ENCODE measurements at regions not wholly inside any gene's neighbourhood (a gene's known extent, or its start where the extent isn't known, plus 50 kb on each side); places are given as distances from the start of the nearest gene placed in this dataset.

DNA sequence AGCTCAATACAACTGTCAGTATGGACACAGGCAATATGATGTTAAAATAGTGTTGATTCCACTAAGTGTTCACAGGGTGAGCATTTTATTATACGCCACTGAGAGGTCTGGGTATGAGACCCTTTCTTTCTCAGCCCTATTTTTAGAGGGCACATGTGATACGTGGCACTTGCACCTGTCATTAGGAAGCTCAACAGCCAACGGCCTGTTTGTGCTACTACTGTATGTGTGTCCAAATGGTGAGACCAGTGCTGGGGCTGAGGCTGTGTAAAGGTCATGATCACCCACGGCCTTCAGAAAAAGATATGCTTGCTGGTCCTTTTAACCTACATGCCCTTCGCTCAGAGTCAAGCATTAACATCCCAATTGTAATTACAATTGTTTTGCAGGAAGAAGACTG is 176.2 kb downstream of the DUSP10 start:
- no peak for DNase-seq
- no peaks in the 10 kb centered on the region for H3K27me3 ChIP-seq
- 60 to 71% (median 69%) methylated on average over 5 of the region's 5 CpGs for WGBS, 3 donors
- no peak for TF ChIP-seq EP300 (IDR thresholded peaks at IDR 0.05)
- no peak for TF ChIP-seq CTCF (IDR thresholded peaks at IDR 0.05)
- no peak for TF ChIP-seq POLR2A (IDR thresholded peaks at IDR 0.05)
- H3K4me3 ChIP-seq = no peak overlapping the region
- H3K36me3 ChIP-seq = no peaks in the 10 kb centered on the region
- no peaks in the 10 kb centered on the region for H3K9me3 ChIP-seq
- no peak overlapping the region for H3K27ac ChIP-seq
- intact Hi-C loops (cut with DNase I) = no loop called here
- H3K4me1 ChIP-seq (ENCODE audit: insufficient read depth) = peaks cover 8% of the 10 kb centered on the region

DNA sequence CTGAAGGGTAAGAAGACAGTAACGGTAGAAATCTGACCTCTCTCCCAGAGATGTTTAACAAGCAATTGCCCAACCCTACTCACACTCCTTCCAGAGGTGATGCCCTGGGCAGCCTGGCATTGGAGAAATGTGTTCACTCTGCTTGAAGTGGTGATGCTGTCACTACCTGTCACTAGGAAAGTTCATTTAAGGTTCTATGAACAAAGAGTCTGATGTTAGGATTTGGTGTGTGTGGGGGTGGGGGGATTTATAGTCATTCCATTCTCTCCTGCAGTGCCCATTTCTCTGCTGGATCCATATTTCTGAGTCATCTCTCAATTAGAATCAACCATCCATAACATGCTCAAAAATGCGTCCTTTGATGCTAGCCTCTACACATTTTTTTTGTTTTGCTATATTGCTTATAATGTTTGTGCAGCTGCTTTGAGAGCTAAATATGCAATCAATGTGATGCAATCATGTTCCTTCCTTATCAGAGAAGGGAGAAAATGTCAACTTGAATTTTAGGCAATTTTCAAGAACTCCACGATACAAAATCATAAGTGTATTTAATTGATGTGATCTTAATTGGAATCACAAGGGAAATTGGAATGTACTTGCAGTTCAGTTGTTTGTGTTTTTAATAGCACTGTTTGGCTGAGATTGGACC is 173.9 kb downstream of the DUSP10 start:
- Histone ChIP-seq H3K27me3 (no peaks in the 10 kb centered on the region), H3K36me3 (no peaks in the 10 kb centered on the region), H3K9me3 (no peaks in the 10 kb centered on the region), H3K4me3 (no peak overlapping the region), H3K4me1 (ENCODE audit: insufficient read depth) (peaks cover 8% of the 10 kb centered on the region), H3K27ac (no peak overlapping the region)
- DNase-seq = no peak
- WGBS, 3 donors = 40 to 56% (median 41%) methylated on average over 3 of the region's 3 CpGs
- intact Hi-C loops (cut with DNase I) = no loop called here
- TF ChIP-seq POLR2A (IDR thresholded peaks at IDR 0.05) (no peak), CTCF (IDR thresholded peaks at IDR 0.05) (no peak), EP300 (IDR thresholded peaks at IDR 0.05) (no peak)

DNA sequence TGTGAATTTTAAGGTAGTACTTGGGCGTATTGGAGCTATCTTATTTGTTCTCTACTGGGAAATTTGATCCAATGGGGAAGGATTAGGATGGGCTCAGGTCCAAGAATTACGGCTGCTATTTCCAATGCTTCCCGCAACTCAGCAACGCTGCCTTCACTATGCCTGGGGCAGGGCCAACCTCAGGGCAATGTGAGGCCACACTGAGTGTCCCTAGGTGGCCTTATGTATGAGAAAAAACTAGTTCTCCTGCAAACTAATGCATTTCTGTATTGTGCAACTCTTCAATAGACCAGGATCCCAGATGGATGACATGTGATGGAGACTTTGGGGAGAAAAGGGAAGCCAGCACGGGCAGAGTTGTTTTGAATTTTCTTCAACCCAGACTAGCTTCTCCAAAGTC is 168.1 kb downstream of the DUSP10 start:
- DNase-seq = no peak
- Histone ChIP-seq H3K27me3 (no peaks in the 10 kb centered on the region), H3K9me3 (no peaks in the 10 kb centered on the region), H3K36me3 (no peaks in the 10 kb centered on the region), H3K27ac (no peak overlapping the region), H3K4me3 (no peak overlapping the region), H3K4me1 (ENCODE audit: insufficient read depth) (no peaks in the 10 kb centered on the region)
- intact Hi-C loops (cut with DNase I) = no loop called here
- no peak for TF ChIP-seq POLR2A (IDR thresholded peaks at IDR 0.05)
- no peak for TF ChIP-seq CTCF (IDR thresholded peaks at IDR 0.05)
- TF ChIP-seq EP300 (IDR thresholded peaks at IDR 0.05) = no peak
- 40 to 62% (median 56%) methylated on average over 5 of the region's 5 CpGs for WGBS, 3 donors

DNA sequence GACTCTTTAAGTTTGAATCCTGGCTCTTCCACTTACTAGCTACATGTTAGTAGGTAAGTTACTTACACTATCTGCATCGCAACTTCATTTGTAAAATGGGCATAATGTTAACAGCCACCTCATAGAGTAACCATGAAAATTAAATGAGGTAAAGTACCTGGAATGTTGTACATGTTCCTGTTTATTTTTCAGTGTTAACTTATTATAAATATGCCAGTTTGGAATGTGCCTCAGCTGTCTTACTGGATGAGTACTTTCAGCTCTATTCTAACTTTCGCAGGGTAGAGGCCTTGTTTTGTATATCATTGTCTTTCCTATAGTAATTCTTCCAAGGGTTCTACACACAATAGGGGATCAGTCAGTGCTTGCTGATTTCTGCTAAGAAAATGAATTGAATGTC is 167.4 kb downstream of the DUSP10 start:
- no peak for DNase-seq
- H3K27ac ChIP-seq = no peak overlapping the region
- H3K4me3 ChIP-seq = no peak overlapping the region
- no peaks in the 10 kb centered on the region for H3K27me3 ChIP-seq
- WGBS, 3 donors = 91 to 94% (median 93%) methylated on average over 2 of the region's 2 CpGs
- no peaks in the 10 kb centered on the region for H3K4me1 ChIP-seq (ENCODE audit: insufficient read depth)
- TF ChIP-seq CTCF (IDR thresholded peaks at IDR 0.05) (no peak), POLR2A (IDR thresholded peaks at IDR 0.05) (no peak), EP300 (IDR thresholded peaks at IDR 0.05) (no peak)
- intact Hi-C loops (cut with DNase I) = no loop called here
- H3K9me3 ChIP-seq = no peaks in the 10 kb centered on the region
- no peaks in the 10 kb centered on the region for H3K36me3 ChIP-seq
